Glomerular visceral epithelial cell (primary cell): ENCODE measurements at regions not wholly inside any gene's neighbourhood (a gene's known extent, or its start where the extent isn't known, plus 50 kb on each side); places are given as distances from the start of the nearest gene placed in this dataset.
"Not testable (repeated sequence)": the region's sequence is repeated elsewhere in the genome, so short reads cannot be mapped to it uniquely, and the experiment has no call there.

Source experiments
- DNase-seq: peaks from one replicate; pipeline ENCODE4 v3.0.0-alpha.2; 2016; ENCODE audit errors: extremely low spot score

GRCh38 chr5:160479220-160479619 is 57.6 kb downstream of the PTTG1 start:
- no peak for DNase-seq

- DNase-seq: peak; percentile 73
Measured at GRCh38 chr5:160479926-160480325, 58.3 kb downstream of the PTTG1 start.

- DNase-seq: no peak
Measured at GRCh38 chr5:160480652-160481051, 59.0 kb downstream of the PTTG1 start.

- no peak for DNase-seq
Measured at GRCh38 chr5:160484678-160485077, 63.0 kb downstream of the PTTG1 start.

- DNase-seq: no peak
Measured at GRCh38 chr5:160485364-160485969, 63.8 kb downstream of the PTTG1 start.

GRCh38 chr5:160486573-160486972 is 64.9 kb downstream of the PTTG1 start:
- DNase-seq: no peak

GRCh38 chr5:160488394-160489325 is 67.0 kb downstream of the PTTG1 start:
- no peak for DNase-seq

GRCh38 chr5:160491438-160491837 is 69.8 kb downstream of the PTTG1 start:
- no peak for DNase-seq

GRCh38 chr5:160492565-160492964 is 70.9 kb downstream of the PTTG1 start:
- no peak for DNase-seq

GRCh38 chr5:160493806-160494338 is 72.2 kb downstream of the PTTG1 start:
- DNase-seq: no peak

GRCh38 chr5:160494451-160494850 is 72.8 kb downstream of the PTTG1 start:
- no peak for DNase-seq

GRCh38 chr5:160496334-160496733 is 74.7 kb downstream of the PTTG1 start:
- DNase-seq: no peak

- DNase-seq: no peak
Measured at GRCh38 chr5:160496784-160497183, 75.1 kb downstream of the PTTG1 start.

GRCh38 chr5:160497878-160498277 is 76.2 kb downstream of the PTTG1 start:
- no peak for DNase-seq

- not testable (repeated sequence) for DNase-seq
Measured at GRCh38 chr5:160498441-160499043, 76.9 kb downstream of the PTTG1 start.

GRCh38 chr5:160500786-160501779 is 79.4 kb downstream of the PTTG1 start:
- no peak for DNase-seq

- no peak for DNase-seq
Measured at GRCh38 chr5:160504906-160505305, 83.3 kb downstream of the PTTG1 start.

GRCh38 chr5:160506006-160507004 is 84.7 kb downstream of the PTTG1 start:
- no peak for DNase-seq

GRCh38 chr5:160507221-160507721 is 85.6 kb downstream of the PTTG1 start:
- DNase-seq: peak; percentile 71
